ENCODE measurements at regions not wholly inside any gene's neighbourhood (a gene's known extent, or its start where the extent isn't known, plus 50 kb on each side); places are given as distances from the start of the nearest gene placed in this dataset.
A peak's percentile ranks its signal among the peaks of the same experiment; 100 is the strongest.
"Not testable (repeated sequence)": the region's sequence is repeated elsewhere in the genome, so short reads cannot be mapped to it uniquely, and the experiment has no call there.

DNA sequence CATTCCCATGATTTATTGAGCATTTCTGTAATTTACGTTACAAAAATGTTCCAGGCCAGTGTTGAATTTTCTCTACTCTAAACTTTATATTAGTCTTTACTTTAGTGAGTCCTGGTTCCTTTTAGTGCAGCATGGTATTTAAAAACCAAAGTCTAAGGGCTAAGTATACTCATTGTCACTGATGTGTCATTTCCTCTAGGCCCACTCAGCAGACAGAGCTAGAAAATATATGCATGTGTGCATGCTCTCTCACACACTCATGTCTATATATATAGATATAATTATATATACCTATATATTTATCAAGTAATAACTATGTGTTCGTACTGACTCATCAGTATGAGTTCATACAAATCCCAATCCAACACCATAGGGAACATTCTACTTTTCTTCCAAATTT lies 132.5 kb upstream of the SLC8A1 start:
- no peak for DNase-seq

DNA sequence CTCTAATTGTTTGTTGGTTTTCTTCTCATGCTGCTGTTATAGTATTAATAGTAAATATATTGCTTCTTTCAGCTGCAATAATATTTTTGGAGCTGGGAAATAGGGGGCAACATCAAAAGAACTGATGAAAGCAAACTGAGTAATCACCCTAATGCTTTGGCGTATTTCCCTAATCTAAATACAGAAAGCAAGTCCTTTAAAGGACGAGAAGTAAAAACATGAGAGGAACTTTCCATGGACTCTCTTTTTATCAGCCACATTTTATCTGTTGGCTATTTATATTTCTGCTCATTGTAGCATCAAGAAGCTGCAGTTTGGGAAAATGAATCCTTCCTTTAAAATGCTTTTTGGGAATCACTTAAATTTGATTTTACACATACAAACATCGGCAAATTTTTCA lies 139.9 kb upstream of the SLC8A1 start:
- no peak for DNase-seq

DNA sequence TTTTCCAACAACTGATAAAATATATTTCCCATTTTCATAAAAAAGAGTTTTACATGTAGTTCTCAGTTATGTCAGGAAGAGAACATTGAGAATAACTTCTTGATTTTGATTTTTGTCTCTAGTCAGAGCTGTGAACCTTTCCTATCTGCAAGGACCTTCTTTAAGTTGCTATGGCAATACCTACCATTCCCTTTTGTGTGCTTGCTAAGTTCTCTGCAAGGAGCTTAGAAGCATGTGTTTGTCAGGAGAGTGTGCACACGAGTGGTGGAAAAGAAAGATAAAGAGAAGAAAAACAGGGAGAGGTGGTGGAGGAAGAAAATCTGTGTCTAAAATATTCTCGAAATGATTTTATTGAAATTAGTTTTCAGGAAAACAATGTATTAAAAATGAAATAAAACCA lies 140.3 kb upstream of the SLC8A1 start:
- DNase-seq = no peak

DNA sequence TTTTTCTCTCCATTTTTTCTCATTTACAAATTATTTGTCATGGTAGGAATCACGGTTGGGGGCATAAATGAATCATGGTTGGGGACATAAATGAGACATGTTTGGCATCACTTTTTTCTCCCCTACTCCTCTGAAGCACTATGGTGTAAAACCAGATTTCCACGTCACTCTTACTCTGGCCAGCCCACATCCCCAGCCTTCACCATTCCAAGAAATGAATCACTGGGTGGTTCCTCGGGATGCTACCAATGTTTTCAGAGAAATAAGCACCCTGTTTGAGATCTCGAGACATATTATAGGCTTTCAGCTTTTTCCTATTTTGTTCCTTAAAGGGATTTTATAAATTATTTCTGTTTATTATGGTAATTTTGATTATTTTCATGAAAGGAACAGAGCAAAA lies 155.0 kb upstream of the SLC8A1 start:
- no peak for DNase-seq

DNA sequence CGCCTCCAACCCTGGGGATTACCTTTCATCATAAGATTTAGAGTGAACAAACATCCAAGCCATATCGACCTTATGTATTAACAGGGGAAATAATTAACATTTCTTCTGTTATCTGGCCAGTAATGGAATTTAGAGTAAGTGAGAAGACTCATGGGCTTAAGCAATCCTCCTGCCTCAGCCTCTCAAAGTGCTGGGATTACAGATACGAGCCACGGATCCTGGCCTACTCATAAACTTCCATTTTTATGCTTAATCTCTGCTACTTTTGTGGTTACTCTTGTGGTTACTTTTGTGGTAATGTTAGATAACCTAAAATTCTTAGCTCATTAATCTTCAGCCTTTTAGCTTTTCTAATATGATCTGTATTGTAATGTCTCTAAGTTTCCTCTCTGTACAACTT lies 159.3 kb upstream of the SLC8A1 start:
- DNase-seq = no peak

DNA sequence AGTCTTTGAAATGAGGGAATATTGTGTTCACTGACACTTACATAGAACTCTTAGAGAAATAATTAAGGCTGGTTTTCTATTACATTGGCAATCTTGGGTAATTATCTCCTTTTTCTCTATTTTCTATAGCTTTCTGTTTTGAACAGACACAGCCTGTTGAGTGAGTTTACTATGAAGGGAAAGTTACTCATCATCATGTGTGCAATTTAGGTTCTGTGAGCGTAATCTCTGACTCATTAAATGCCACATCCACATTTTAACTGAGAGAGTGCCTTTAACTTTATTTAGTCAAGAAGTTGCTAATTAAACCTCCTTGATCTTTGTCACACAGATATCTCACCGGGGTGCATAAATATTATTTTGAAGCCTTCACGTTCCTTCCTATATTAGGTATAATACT lies 174.0 kb upstream of the SLC8A1 start:
- peak; percentile 33 for DNase-seq

DNA sequence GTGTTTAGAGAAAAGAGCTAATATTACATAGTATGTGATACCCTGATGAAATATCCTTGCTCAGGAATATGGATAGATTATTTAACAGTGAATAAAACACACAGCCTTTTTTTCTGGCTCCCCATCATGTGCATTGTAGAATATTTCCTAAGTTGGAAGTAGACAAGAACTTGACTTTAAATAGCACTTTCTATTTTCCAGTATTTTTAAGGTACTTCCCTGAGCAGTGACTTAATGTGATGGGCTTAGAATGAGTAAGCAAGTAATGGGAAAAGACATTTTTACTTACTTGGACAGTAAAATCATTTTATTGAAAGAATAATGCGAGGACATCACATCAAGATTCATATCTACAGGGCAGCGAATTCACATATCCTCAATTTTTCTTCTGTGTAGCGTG lies 176.7 kb upstream of the SLC8A1 start:
- DNase-seq = no peak

DNA sequence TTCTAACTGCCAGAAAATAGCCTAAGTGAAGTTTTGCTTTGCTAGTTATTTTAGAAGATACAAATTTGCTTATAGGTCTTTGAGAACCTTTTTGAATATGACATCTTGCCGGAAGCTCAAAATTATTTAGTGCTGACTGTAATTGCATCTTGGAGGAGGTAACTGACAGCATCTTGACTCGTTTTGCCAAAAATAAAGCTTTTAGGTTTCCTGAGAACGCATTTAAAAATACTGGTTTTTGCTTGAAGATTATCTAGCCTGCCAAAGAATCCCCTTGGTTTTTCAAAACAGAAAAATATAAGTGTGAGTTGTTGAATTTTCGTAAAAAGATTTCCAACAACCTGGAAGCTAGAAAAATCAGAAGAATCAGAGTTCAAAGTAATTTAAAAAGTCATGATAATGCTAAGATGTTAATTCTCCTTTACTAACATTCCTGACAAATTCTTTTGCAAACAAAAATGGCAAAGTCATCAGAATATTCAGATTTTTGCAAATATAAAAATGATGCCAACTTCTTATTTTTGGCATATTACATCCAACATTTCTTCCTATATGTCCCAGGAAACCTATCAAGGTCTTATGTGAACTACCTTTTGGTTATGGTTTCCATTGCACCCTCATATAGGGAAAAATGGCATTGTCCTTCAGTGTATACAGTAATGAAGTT lies 178.0 kb upstream of the SLC8A1 start:
- DNase-seq = no peak

DNA sequence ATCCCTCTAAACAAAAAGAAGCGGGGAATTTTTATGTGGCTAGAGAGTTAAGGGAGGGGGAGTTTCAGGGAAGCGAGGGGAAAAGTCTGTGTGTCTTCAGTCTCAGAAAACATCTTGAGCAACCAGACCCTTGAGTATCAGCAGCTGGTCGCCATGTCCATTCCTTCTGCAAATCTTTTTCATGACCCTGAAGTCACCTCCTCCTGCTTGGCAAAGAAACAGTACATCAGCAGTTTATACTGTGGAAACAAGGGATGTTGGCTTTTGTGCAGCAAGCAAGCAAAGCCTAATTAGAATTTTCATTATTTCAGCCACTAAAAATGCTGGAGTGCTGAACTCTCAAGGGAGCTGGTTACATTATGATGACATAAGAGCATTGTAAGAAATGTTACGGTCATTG lies 187.4 kb upstream of the SLC8A1 start:
- no peak for DNase-seq

DNA sequence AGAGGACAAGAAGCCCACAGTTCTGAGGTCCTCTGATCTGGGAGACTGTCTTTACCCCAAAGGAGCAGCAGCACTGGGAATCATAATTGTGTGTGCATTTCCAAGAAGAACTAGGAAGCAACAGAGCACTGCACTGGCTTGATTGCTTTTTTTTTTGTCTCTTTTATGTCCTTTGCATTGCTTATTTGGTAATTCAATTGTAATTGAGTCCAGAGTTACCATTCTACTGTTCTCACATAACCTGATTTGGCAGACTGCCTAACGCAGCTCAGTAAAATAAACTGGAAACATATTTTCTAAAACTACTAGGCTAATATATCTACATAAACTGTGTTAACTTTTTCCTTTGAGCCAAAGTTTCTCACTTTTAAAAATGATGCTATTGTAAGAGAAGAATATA lies 190.3 kb upstream of the SLC8A1 start:
- no peak for DNase-seq

DNA sequence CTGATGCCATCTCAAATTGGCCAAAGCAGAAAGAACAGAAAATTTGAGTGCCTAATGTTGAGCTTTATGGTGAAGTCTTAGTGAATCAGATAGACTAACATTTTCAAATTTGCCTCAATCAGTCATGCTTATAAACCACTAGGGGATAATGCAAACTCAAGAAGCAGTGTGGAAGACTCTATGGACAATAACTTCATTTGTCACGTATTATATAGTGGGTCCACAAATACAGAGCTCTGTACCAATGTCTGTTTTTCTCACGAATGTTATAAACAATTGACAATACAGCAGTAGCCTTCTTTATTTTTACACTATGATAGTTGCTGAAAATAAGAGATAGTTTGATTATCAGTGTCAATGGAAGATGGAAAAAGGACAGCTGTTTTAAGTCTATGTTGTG lies 190.8 kb upstream of the SLC8A1 start:
- no peak for DNase-seq

DNA sequence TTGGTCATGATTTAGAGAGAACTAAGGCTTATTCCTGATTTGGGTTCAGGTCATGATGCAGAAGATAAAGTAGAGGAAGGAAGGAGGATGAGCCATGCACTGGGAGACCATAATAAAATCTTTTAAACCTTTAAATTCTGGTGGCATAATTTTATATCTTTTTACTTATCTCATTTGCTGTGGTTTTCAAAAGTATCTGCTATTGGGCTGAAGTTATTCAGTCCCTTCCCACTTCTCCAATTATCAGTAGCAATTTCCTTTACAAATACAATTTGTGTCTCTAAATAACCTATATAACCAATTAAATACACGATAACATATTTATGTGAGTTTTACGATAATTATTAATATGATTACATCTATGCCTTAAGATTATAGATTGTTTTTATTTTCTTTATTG lies 194.8 kb upstream of the SLC8A1 start:
- DNase-seq = no peak

DNA sequence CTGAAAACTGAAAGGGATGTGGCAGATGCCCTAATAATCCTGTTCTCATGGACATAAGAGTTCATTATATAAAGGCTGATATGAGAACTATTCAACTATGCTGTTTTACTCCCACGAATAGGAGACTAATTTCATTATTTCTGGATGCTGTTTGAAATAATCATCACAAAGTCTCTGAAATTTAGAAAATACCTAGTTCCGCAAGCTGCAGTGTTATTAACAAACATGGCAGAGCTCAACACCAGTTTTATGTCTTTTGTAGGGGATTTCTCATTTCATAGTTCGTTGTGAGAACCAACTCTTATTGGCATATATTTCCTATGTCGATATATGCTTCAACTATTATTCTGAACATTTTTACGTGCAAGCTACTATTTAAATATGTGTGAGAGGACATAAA lies 200.3 kb upstream of the SLC8A1 start:
- no peak for DNase-seq

DNA sequence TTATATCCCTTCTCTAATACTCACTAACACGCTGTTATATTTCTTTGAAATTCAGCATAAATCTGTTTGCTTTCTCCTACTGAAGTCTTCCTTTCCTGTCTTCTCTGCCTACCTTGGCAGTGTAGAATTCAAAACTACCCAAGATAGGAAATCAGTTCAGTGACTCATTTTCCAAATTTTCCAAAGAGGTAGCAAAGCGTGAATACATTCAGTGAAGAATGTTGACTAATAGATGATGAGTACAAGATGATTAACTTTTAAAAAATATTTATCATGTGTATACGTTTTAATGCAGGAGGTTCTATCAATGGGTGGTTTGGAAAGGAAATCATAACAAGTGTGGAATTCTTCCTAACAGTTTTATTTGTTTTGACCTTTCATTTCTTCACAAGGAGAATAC lies 201.9 kb upstream of the SLC8A1 start:
- no peak for DNase-seq

DNA sequence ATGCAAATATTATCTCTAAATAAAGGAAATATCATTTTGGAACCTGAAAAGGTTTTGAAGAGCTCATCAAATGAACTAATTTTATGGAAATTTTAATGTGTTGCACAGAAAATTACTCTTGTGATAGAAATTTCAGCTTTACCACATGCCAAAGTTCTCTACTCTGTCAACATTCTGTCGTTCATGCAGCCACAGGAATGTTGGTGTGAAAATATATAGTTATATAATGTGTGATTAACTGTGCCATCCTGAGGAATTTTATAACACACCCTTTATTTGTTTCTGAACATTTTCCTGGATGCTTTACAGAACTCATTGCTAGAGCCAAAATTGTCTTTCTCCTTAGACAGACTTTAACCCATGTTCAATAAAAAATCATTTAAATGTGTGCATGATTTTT lies 202.5 kb upstream of the SLC8A1 start:
- DNase-seq = no peak

DNA sequence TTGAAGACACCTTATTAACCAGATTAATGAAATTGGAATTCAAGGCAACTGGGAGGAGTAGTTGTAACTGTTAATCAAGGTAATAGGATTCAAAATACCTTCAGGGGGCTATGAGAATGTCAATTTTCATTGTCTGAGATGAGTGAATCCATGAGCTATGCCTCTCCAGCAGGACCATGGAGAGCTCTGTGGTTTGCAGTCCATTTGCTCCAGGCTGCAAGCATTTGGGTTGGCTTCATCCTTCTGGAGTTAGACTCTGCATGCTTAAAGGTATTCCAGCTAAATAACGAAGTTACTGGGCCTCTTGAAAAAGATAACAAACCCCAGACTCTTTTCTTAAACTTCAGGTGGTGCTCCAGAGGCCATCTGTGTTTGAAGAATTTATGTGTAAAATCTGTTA lies 207.1 kb upstream of the SLC8A1 start:
- no peak for DNase-seq

DNA sequence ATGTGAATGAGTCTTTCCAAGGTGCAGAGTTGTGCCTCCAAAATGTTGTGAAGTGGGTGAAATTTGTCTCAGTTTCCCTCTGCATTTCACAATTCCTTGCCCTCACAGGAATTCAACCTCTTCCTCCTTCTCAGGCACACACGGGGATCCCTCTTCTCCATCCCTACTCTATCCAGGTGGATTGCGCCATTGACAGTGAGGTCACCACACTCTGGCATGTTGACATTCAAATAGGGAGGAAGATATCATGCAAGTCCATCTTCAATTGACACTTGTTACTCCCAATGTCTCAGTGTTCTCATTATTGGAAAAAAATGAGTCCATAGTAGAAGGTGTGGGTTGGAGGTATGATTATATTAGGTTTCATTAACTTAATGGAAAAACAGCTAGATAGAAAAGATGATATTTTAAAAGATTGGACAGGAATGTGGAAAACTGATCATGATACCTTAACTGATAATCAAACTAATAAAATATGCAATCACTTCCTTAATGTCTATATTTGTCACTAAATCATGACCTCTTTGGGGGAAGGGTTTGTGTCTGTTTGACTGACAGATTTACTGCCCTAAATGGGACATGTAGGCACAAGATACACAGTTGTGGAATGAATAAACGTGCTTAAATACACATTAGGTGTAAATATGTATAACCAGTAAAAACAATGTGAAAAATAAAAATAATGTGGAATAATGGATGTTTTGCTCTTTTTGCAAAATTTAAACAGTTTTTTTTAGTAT lies 213.8 kb upstream of the SLC8A1 start:
- no peak for DNase-seq

DNA sequence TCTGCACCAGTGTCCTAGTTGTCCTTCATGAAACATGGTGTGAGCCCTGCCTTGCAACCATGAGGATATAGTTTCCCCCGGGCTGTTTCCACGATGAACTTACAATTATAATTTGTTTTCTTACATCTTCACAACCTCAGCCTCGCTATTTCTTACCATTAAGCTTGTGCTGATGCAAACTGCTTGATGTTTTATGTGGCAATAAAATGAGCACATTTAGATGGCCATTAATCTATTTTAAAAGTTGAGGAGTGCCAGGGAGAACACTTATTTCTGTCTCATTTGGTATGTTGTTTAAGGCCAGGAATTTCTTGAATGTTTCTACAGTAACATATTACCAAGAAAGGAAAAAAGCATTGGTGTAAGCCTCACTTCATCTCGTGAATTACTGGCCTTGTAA lies 214.5 kb upstream of the SLC8A1 start:
- DNase-seq = no peak

DNA sequence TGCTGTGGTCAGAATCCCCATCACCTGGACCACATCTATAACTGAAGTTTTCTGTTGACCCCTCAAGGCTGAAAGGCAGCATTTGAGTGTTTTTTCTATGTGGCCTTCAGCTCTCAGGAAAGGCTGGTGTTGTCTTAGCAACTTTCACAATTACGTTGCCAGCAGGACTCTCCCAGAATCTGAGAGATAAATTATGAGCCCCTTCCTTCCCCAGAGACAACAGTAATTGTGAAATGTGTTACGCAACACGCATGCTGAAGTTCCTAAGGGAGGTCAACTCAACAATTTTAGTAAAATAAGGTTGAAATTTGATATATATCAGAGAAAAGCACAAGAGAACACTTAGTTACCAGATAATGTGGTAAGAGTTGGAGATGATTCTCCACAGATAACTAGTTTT lies 216.5 kb upstream of the SLC8A1 start:
- no peak for DNase-seq

DNA sequence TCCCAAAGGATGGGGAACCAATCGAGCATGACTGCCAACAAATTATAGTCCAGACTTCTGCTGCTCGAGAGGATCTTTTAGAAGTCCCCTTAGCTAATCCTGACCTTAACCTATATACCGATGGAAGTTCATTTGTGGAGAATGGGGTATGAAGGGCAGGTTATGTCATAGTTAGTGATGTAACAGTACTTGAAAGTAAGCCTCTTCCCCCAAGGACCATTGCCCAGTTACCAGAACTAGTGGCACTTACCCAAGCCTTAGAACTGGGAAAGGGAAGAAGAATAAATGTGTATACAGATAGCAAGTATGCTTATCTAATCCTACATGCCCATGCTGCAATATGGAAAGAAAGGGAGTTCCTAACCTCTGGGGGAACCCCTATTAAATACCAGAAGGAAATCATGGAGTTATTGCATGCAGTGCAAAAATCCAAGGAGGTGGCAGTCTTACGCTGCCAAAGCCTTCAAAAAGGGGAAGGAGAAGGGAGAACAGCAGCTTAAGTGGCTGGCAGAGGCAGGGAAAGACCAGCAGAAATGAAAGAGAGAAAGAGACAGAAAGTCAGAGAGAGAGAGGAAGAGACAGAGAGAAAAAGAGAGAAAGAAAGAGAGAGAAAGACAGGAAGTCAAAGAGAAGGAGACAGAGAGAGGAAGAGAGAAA lies 224.4 kb upstream of the SLC8A1 start:
- DNase-seq = not testable (repeated sequence)

DNA sequence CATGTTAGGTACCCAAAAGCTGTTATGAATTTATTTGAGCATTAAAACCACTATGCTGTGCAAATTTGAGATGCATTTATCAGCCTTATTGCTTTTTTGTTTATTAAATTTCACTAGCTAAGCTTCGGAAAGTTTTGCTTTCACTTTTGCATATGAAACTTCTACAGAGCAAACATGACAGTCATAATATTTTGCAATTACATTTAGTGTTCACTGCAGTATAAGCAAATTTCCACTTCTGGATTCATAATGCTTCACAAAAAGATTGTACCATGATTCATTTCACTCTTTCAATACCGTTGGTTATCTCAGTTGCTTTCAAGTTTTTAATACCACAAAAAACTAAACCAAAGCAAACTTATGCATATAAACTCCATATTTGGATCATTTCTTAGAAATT lies 228.7 kb upstream of the SLC8A1 start:
- no peak for DNase-seq

DNA sequence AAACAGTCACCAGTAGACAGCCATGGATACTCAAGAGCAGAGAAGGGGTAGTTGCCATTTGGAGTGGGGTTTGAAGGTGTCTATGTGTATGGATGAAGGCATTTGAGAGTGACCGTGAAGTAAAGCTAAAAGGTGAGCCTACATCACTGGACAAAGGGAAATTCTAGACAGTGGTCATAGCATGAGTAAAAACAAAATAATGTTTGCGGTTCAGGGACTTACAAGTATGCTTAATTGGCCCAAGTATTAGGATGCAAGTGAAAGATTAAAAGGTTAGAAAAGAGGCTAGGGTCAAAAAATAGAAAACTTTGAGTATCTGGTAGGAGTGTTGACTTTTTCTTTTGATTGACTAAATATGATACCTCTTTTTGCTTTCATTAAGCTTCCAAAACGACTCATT lies 238.1 kb upstream of the SLC8A1 start:
- no peak for DNase-seq

DNA sequence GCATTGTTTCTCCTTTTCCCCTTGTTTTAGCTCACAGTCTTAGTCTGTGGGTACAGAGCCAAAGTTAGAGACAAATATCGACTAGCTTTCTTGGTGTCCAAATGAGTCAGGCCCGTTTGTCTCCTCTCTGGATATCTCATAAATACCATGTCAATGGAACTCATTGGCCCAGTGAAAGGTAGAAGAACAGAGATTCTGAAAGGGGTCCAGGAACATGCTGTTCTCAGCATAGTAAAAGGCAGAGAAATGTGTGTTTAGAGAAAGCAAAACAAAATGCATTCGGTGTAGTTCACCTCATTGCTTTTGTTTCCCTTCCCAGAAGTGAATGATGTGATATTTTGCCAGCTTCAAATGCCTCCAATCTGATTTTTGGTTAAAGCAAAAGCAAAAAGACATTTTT lies 238.6 kb upstream of the SLC8A1 start:
- no peak for DNase-seq

DNA sequence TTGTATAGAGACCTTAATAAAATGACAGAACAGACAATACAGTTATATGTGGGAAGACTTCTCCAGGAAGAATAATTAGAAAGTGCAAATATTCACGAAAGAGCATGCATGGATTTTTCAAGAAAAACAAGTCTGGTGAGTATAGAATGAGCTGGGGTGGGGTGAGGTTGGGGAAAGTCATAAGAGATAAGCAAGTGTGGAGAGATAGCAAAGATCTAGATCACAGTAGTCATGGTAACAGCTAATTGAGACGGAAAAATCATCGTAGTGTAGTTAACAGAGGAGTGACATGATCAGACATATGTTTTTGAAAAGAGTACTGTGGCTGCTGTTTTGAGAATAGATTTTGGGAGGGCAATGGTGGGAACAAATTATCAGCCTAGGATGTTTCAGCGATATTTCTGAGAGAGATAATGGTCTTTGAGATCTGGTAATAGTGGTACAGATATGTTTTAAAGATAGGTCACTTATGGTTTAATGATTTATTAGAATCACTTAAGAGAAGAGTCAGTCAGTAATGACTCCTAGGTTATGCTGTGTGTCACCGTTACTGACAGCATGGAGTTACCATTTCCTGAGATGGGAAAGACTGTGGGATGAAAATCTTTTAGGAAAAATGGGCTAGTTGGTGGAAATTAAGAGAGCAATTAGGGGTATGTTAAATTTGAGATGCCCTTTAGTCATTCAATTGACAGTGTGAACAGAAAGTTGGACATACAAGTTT lies 248.5 kb upstream of the SLC8A1 start:
- no peak for DNase-seq

Data from amniotic stem cell (primary cell).